HG02763 (cell line): ENCODE measurements at regions not wholly inside any gene's neighbourhood (a gene's known extent, or its start where the extent isn't known, plus 50 kb on each side); places are given as distances from the start of the nearest gene placed in this dataset.

ENCODE experiments used
- ATAC-seq: cut with Tn5 transposase; IDR thresholded peaks from one replicate; pipeline ENCODE4 v1.9.1; 2021; ENCODE audit warnings: mild to moderate bottlenecking, moderate library complexity; ENCODE audit not compliant: unreplicated experiment

GRCh38 chr5:8136271-8136670 is 267.3 kb downstream of the MTRR start:
- no peak for ATAC-seq

GRCh38 chr5:8137941-8138550 is 269.1 kb downstream of the MTRR start:
- ATAC-seq, result no peak

GRCh38 chr5:8138884-8139283 is 269.9 kb downstream of the MTRR start:
- no peak for ATAC-seq

GRCh38 chr5:8150791-8151190 is 281.8 kb downstream of the MTRR start:
- ATAC-seq, result no peak

- ATAC-seq, result no peak
Observed at GRCh38 chr5:8156706-8157105, 287.8 kb downstream of the MTRR start.

GRCh38 chr5:8157320-8157822 is 288.4 kb downstream of the MTRR start:
- no peak for ATAC-seq

- no peak for ATAC-seq
Observed at GRCh38 chr5:8176101-8176693, 307.2 kb downstream of the MTRR start.

GRCh38 chr5:8184455-8185063 is 315.6 kb downstream of the MTRR start:
- ATAC-seq, result peak; percentile 95

- ATAC-seq, result no peak
Observed at GRCh38 chr5:8185852-8186251, 316.9 kb downstream of the MTRR start.

GRCh38 chr5:8188874-8189565 is 320.1 kb downstream of the MTRR start:
- no peak for ATAC-seq

- ATAC-seq, result no peak
Observed at GRCh38 chr5:8192840-8193239, 323.9 kb downstream of the MTRR start.

- ATAC-seq, result no peak
Observed at GRCh38 chr5:8196061-8196460, 327.1 kb downstream of the MTRR start.

- ATAC-seq, result no peak
Observed at GRCh38 chr5:8208307-8208706, 339.4 kb downstream of the MTRR start.

GRCh38 chr5:8209500-8209899 is 340.6 kb downstream of the MTRR start:
- no peak for ATAC-seq

GRCh38 chr5:8213701-8214240 is 344.8 kb downstream of the MTRR start:
- no peak for ATAC-seq

GRCh38 chr5:8216921-8217320 is 348.0 kb downstream of the MTRR start:
- no peak for ATAC-seq

GRCh38 chr5:8226148-8226547 is 357.2 kb downstream of the MTRR start:
- no peak for ATAC-seq

- no peak for ATAC-seq
Observed at GRCh38 chr5:8227112-8227511, 358.2 kb downstream of the MTRR start.

- ATAC-seq, result no peak
Observed at GRCh38 chr5:8229551-8229950, 360.6 kb downstream of the MTRR start.

GRCh38 chr5:8230868-8231267 is 361.9 kb downstream of the MTRR start:
- no peak for ATAC-seq

GRCh38 chr5:8233479-8233878 is 364.5 kb downstream of the MTRR start:
- ATAC-seq, result no peak
